IMR-90 (cell line): ENCODE measurements at regions not wholly inside any gene's neighbourhood (a gene's known extent, or its start where the extent isn't known, plus 50 kb on each side); places are given as distances from the start of the nearest gene placed in this dataset.

Source experiments
- ATAC-seq: fragments of 200-7000 bp; cut with Tn5 transposase; 2 replicates; pipeline ENCODE4 v1.9.1; 2020; ENCODE audit warnings: low read depth, mild to moderate bottlenecking, moderate library complexity
- BruUV-seq: library from RNA; stranded (reverse); fragments of 400-500 nt; replicated peaks from 2 replicates; lab custom pipeline; 2021; lab: Mats Ljungman, UMichigan
- CTCF ChIA-PET: fragments of 300-600 bp; formaldehyde crosslinking; extraction: SDS; loops from one replicate; lab custom pipeline; 2021; ENCODE audit warnings: antibody characterized with exemption; lab: Yijun Ruan, JAX
- POLR2A ChIA-PET: fragments of 300-600 bp; sonication (Branson Sonifier 250); formaldehyde crosslinking; loops from one replicate; lab custom pipeline; 2022; ENCODE audit warnings: antibody characterized with exemption; ENCODE audit not compliant: unreplicated experiment; lab: Charles Lee
- DNase-seq: peaks from one replicate; pipeline ENCODE4 v3.0.0; 2013
- H2AFZ ChIP-seq: replicated peaks from 2 replicates; pipeline ENCODE3; 2013; ENCODE audit warnings: low read length, mild to moderate bottlenecking; ENCODE audit not compliant: poor library complexity
- H2AK5ac ChIP-seq: 2 replicates; pipeline ENCODE4 v1.6.1; 2013; ENCODE audit warnings: low read depth, low read length, inconsistent platforms
- H2AK9ac ChIP-seq: replicated peaks from 2 replicates; pipeline ENCODE3; 2013; ENCODE audit warnings: mild to moderate bottlenecking, low read depth, low read length, moderate library complexity; ENCODE audit not compliant: poor library complexity
- H2BK120ac ChIP-seq: 2 replicates; pipeline ENCODE4 v1.6.1; 2013; ENCODE audit warnings: low read depth, low read length, inconsistent platforms
- H2BK15ac ChIP-seq: 3 replicates; pipeline ENCODE4 v1.6.1; 2013; ENCODE audit warnings: low read depth, low read length, inconsistent platforms
- H2BK20ac ChIP-seq: 2 replicates; pipeline ENCODE4 v1.6.1; 2013; ENCODE audit warnings: low read depth, mild to moderate bottlenecking, inconsistent platforms, low read length, moderate library complexity
- H2BK5ac ChIP-seq: 2 replicates; pipeline ENCODE4 v1.6.1; 2013; ENCODE audit warnings: mild to moderate bottlenecking, low read depth, low read length, inconsistent platforms; ENCODE audit not compliant: poor library complexity, severe bottlenecking
- H3K14ac ChIP-seq: replicated peaks from 2 replicates; pipeline ENCODE4 v1.6.1; 2013; ENCODE audit warnings: low read depth, low read length, inconsistent platforms
- H3K18ac ChIP-seq: 2 replicates; pipeline ENCODE4 v1.6.1; 2013; ENCODE audit warnings: low read depth, low read length, control low read depth
- H3K23ac ChIP-seq: 2 replicates; pipeline ENCODE4 v1.6.1; 2013; ENCODE audit warnings: low read depth, low read length, inconsistent platforms
- H3K27ac ChIP-seq: 2 replicates; pipeline ENCODE4 v1.5.1; 2013; ENCODE audit warnings: mild to moderate bottlenecking, control low read depth, low read length; ENCODE audit not compliant: insufficient read depth
- H3K27me3 ChIP-seq: 2 replicates; pipeline ENCODE4 v1.6.1; 2013; ENCODE audit warnings: low read length; ENCODE audit not compliant: control insufficient read depth, insufficient read depth
- H3K36me3 ChIP-seq: 2 replicates; pipeline ENCODE4 v1.6.1; 2013; ENCODE audit warnings: low read length, mixed read lengths; ENCODE audit not compliant: control insufficient read depth, insufficient read depth
- H3K4ac ChIP-seq: 2 replicates; pipeline ENCODE4 v1.6.1; 2013; ENCODE audit warnings: low read depth, low read length, inconsistent platforms
- H3K4me1 ChIP-seq: 2 replicates; pipeline ENCODE4 v1.6.1; 2013; ENCODE audit warnings: low read length, mixed read lengths; ENCODE audit not compliant: control insufficient read depth, insufficient read depth
- H3K4me2 ChIP-seq: 2 replicates; pipeline ENCODE4 v1.6.1; 2013; ENCODE audit warnings: low read depth, mild to moderate bottlenecking, control low read depth, low read length, moderate library complexity
- H3K4me3 ChIP-seq: 2 replicates; pipeline ENCODE4 v1.5.1; 2013; ENCODE audit warnings: low read depth, mild to moderate bottlenecking, control low read depth, low read length, moderate library complexity; ENCODE audit not compliant: insufficient read depth
- H3K56ac ChIP-seq: 2 replicates; pipeline ENCODE4 v1.6.1; 2013; ENCODE audit warnings: low read length, inconsistent platforms; ENCODE audit not compliant: insufficient read depth; ENCODE audit errors: extremely low read depth
- H3K79me1 ChIP-seq, 2 experiments: 2 replicates each; pipeline ENCODE4 v1.6.1; 2013; ENCODE audit warnings: low read length in 2 of 2, inconsistent platforms in 1 of 2, low read depth in 1 of 2
- H3K9ac ChIP-seq: 2 replicates; pipeline ENCODE4 v1.6.1; 2013; ENCODE audit warnings: low read depth, low read length, control low read depth
- H3K9me1 ChIP-seq: 2 replicates; pipeline ENCODE4 v1.6.1; 2013; ENCODE audit warnings: low read length, inconsistent platforms; ENCODE audit not compliant: insufficient read depth
- H3K9me3 ChIP-seq: 2 replicates; pipeline ENCODE4 v1.6.1; 2013; ENCODE audit warnings: low read length; ENCODE audit not compliant: control insufficient read depth, insufficient read depth
- H4K20me1 ChIP-seq: 2 replicates; pipeline ENCODE4 v1.6.1; 2013; ENCODE audit warnings: low read length, inconsistent platforms; ENCODE audit not compliant: insufficient read depth
- H4K5ac ChIP-seq: 2 replicates; pipeline ENCODE4 v1.6.1; 2013; ENCODE audit warnings: mild to moderate bottlenecking, low read depth, low read length, control low read depth
- H4K8ac ChIP-seq, 2 experiments: 2 replicates each; pipeline ENCODE4 v1.6.1; 2013; ENCODE audit warnings: low read depth in 2 of 2, low read length in 2 of 2, control low read depth in 1 of 2, inconsistent platforms in 1 of 2
- H4K91ac ChIP-seq: 2 replicates; pipeline ENCODE4 v1.6.1; 2013; ENCODE audit warnings: low read depth, low read length, inconsistent platforms; ENCODE audit not compliant: insufficient read depth
- CHD1 ChIP-seq: IDR thresholded peaks from 2 replicates; pipeline ENCODE4 v1.6.1; 2012; ENCODE audit warnings: low read depth, low read length, improper control_type of control experiment
- MAFK ChIP-seq: IDR thresholded peaks from 2 replicates; pipeline ENCODE4 v1.6.1; 2012; ENCODE audit warnings: low read depth, low read length, improper control_type of control experiment
- MXI1 ChIP-seq: IDR thresholded peaks from 2 replicates; pipeline ENCODE4 v1.6.1; 2012; ENCODE audit warnings: low read depth, mild to moderate bottlenecking, low read length, moderate library complexity, borderline replicate concordance
- POLR2A ChIP-seq: IDR thresholded peaks from 2 replicates; pipeline ENCODE4 v1.6.1; 2012; ENCODE audit warnings: mild to moderate bottlenecking, low read depth, low read length
- SMC3 ChIP-seq: fragments of 150-350 bp; IDR thresholded peaks from 2 replicates; pipeline ENCODE4 v1.6.1; 2016; ENCODE audit warnings: low read depth, mild to moderate bottlenecking, antibody characterized with exemption, low read length, moderate library complexity
- WGBS, 2 experiments: methylation state at CpG; one replicate each; pipeline versions ENCODE4 v1.1.5 to v1.1.7; 2013; ENCODE audit warnings: missing lambda C conversion rate in 2 of 2; ENCODE audit not compliant: insufficient read length in 1 of 2; ENCODE audit errors: extremely low coverage in 2 of 2; 5-methylcytosine and 5-hydroxymethylcytosine counted together
- dilution Hi-C: fragments of 300-500 bp; cut with HindIII; formaldehyde crosslinking; loops from one replicate; pipeline ENCODE4 v1.14.3; 2018; ENCODE audit warnings: low sequenced_read_pairs; ENCODE audit not compliant: unreplicated experiment
- in situ Hi-C: fragments of 300-500 bp; cut with MboI; formaldehyde crosslinking; loops from 3 replicates; pipeline ENCODE4 v1.14.3; 2019; ENCODE audit warnings: low sequenced_read_pairs, inconsistent platforms, mixed read lengths
- intact Hi-C: fragments of 100-400 bp; cut with micrococcal nuclease; formaldehyde crosslinking; loops from 2 replicates; pipeline ENCODE4 v1.10.0; 2022

- in situ Hi-C loops (no loop called here), dilution Hi-C loops (no loop called here), intact Hi-C loops (no loop called here)
- H3K4me1 ChIP-seq = no peaks in the 10 kb centered on the region
- CTCF ChIA-PET = interaction anchor here (1.2 kb wide), 1 partner anchor 33 kb away, joined by 3 read pairs; no protein-coding TSS in a partner anchor
- H3K9ac ChIP-seq = no peak overlapping the region
- H4K5ac ChIP-seq = no peak overlapping the region
- POLR2A ChIA-PET = no interaction called here
- H3K4ac ChIP-seq = no peak overlapping the region
- no peak overlapping the region for H2AFZ ChIP-seq
- H2BK20ac ChIP-seq = no peak overlapping the region
- ATAC-seq = no peak
- TF ChIP-seq SMC3 (no peak), MAFK (no peak), MXI1 (no peak), CHD1 (no peak), POLR2A (no peak)
- no peak overlapping the region for H2BK15ac ChIP-seq
- H3K9me3 ChIP-seq = no peaks in the 10 kb centered on the region
- no peak overlapping the region for H3K14ac ChIP-seq
- no peak overlapping the region for H3K27ac ChIP-seq
- H3K79me1 ChIP-seq = no peaks in the 10 kb centered on the region
- H3K23ac ChIP-seq = no peak overlapping the region
- no peak overlapping the region for H3K56ac ChIP-seq
- no peak overlapping the region for H2BK5ac ChIP-seq
- H3K36me3 ChIP-seq = no peaks in the 10 kb centered on the region
- no peaks in the 10 kb centered on the region for H3K27me3 ChIP-seq
- H2AK5ac ChIP-seq = no peak overlapping the region
- no peak overlapping the region for H4K8ac ChIP-seq
- H3K9me1 ChIP-seq = no peaks in the 10 kb centered on the region
- H2BK120ac ChIP-seq = no peak overlapping the region
- no peak overlapping the region for H3K4me2 ChIP-seq
- H4K91ac ChIP-seq = no peak overlapping the region
- WGBS, 2 experiments = 100% methylated on average over 1 of the region's 1 CpG; no CpG with 5 or more reads in 1 of the 2 experiments
- no peak overlapping the region for H3K18ac ChIP-seq
- H2AK9ac ChIP-seq = no peak overlapping the region
- no peaks in the 10 kb centered on the region for H4K20me1 ChIP-seq
- DNase-seq = no peak
- no peak overlapping the region for H3K4me3 ChIP-seq
- no TSS peak for BruUV-seq
Measured at GRCh38 chr12:45605624-45606023, 123.9 kb upstream of the ARID2 start.
